Neuron (in vitro differentiated cells): ENCODE measurements at regions not wholly inside any gene's neighbourhood (a gene's known extent, or its start where the extent isn't known, plus 50 kb on each side); places are given as distances from the start of the nearest gene placed in this dataset.

Experiments used
- H2AFZ ChIP-seq: one replicate; pipeline ENCODE4 v1.6.1; 2013; ENCODE audit warnings: low read depth, mild to moderate bottlenecking, inconsistent platforms, low read length, moderate library complexity
- H3K27me3 ChIP-seq: one replicate; pipeline ENCODE4 v1.6.1; 2013; ENCODE audit warnings: low read length; ENCODE audit not compliant: insufficient read depth
- H3K36me3 ChIP-seq: one replicate; pipeline ENCODE4 v1.6.1; 2013; ENCODE audit warnings: low read length; ENCODE audit not compliant: insufficient read depth
- H3K4me1 ChIP-seq: one replicate; pipeline ENCODE4 v1.6.1; 2013; ENCODE audit warnings: low read length; ENCODE audit not compliant: insufficient read depth
- H3K4me3 ChIP-seq: 2 replicates; pipeline ENCODE4 v1.5.1; 2013; ENCODE audit warnings: mild to moderate bottlenecking, low read length, moderate library complexity
- H3K9me3 ChIP-seq: one replicate; pipeline ENCODE4 v1.6.1; 2013; ENCODE audit warnings: low read length

DNA sequence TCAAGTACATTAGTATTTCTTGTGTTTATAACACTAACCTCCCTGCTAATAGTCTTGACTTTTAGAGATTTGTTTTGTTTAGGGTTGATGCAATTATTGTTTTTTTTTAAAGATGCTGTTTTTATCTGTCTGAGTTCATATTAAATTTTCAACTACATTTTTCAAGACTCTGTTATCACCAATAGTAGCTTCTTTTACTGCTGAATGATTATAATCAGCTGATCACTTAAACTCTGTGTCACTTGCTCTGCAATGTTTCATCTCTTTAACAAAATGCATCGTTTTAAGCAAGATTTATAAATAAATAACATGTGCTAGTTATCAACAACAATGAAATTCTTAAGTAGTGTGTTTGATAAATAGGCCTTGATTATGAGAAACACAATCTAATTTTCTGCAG, 920.9 kb upstream of the PCDH20 start:
- Histone ChIP-seq H3K4me1 (peaks cover 16% of the 10 kb centered on the region), H2AFZ (peak overlapping the region; percentile 59), H3K27me3 (no peaks in the 10 kb centered on the region), H3K36me3 (no peaks in the 10 kb centered on the region), H3K4me3 (no peak overlapping the region), H3K9me3 (no peaks in the 10 kb centered on the region)

DNA sequence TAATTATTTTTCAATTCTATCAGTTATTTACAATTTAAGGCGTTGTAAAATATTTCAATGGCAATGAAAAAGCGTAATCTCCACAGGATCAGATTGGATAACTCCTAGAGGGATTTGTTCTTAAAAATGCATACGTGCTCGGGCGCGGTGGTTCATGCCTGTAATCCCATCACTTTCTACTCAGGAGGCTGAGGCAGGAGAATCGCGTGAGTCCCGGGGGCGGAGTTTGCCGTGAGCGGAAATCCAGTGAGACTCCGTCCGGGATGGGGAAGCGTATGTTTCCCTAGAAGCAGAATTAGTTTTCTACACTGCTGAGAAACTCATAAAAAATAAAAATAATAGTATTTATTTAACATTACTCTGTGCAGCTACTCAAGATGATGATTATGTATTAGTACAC, 917.8 kb upstream of the PCDH20 start:
- peaks cover 16% of the 10 kb centered on the region for H3K4me1 ChIP-seq
- H3K9me3 ChIP-seq = no peaks in the 10 kb centered on the region
- H3K4me3 ChIP-seq = no peak overlapping the region
- H2AFZ ChIP-seq = no peak overlapping the region
- no peaks in the 10 kb centered on the region for H3K27me3 ChIP-seq
- H3K36me3 ChIP-seq = no peaks in the 10 kb centered on the region

GRCh38 chr13:62331384-62331783, 915.7 kb upstream of the PCDH20 start:
- peaks cover 2% of the 10 kb centered on the region for H3K9me3 ChIP-seq
- H3K4me3 ChIP-seq = no peak overlapping the region
- H3K27me3 ChIP-seq = no peaks in the 10 kb centered on the region
- H3K36me3 ChIP-seq = no peaks in the 10 kb centered on the region
- no peak overlapping the region for H2AFZ ChIP-seq
- H3K4me1 ChIP-seq = no peaks in the 10 kb centered on the region

- peaks cover 2% of the 10 kb centered on the region for H3K9me3 ChIP-seq
- H3K4me3 ChIP-seq = no peak overlapping the region
- no peaks in the 10 kb centered on the region for H3K36me3 ChIP-seq
- no peaks in the 10 kb centered on the region for H3K27me3 ChIP-seq
- H2AFZ ChIP-seq = no peak overlapping the region
- H3K4me1 ChIP-seq = peaks cover 7% of the 10 kb centered on the region
Observed at GRCh38 chr13:62327367-62327766, 911.7 kb upstream of the PCDH20 start.

GRCh38 chr13:62324842-62325241, 909.2 kb upstream of the PCDH20 start:
- Histone ChIP-seq H2AFZ (no peak overlapping the region), H3K27me3 (no peaks in the 10 kb centered on the region), H3K4me3 (no peak overlapping the region), H3K4me1 (peaks cover 7% of the 10 kb centered on the region), H3K9me3 (peaks cover 2% of the 10 kb centered on the region), H3K36me3 (no peaks in the 10 kb centered on the region)

DNA sequence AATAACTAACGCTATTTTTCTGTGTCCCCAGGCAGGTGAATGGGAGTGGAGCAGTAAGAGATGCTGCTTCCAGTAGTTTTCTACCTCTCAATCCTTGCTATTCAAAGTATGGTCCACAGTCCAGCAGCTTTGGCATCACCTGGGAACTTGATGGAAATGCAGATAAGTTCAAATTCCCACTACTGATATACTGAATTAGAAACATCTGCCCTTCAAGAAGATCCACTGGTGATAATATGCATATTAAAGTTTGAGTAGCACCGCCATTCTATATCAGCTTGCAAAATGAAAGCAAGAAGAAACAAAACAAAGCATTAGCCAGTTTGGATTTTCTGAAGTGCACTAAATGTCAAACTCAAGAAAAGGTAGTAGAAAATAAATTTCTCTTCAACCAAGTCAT, 906.2 kb upstream of the PCDH20 start:
- no peaks in the 10 kb centered on the region for H3K27me3 ChIP-seq
- no peak overlapping the region for H3K4me3 ChIP-seq
- peaks cover 7% of the 10 kb centered on the region for H3K4me1 ChIP-seq
- H3K36me3 ChIP-seq = no peaks in the 10 kb centered on the region
- H2AFZ ChIP-seq = no peak overlapping the region
- H3K9me3 ChIP-seq = no peaks in the 10 kb centered on the region

DNA sequence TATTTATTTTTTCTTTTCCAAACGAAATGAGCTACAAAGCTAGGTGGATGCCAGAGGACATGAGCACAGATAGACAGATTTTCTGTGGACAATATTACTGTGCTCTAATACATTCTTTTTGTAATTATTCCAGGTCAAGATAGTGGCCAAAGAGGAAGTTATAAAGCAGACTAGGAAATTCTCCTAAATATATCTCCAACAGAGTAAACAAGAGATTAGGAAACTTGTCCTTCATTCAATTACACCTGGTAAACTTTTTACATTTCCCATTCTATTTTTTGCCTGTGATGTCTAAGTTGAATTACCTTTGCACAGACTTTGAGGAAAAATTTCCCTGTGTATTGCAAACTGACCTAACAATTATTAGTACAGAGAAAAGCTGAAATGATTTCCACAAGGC, 905.5 kb upstream of the PCDH20 start:
- H3K27me3 ChIP-seq = no peaks in the 10 kb centered on the region
- H3K4me1 ChIP-seq = peaks cover 7% of the 10 kb centered on the region
- no peaks in the 10 kb centered on the region for H3K36me3 ChIP-seq
- H3K9me3 ChIP-seq = no peaks in the 10 kb centered on the region
- no peak overlapping the region for H2AFZ ChIP-seq
- H3K4me3 ChIP-seq = no peak overlapping the region

DNA sequence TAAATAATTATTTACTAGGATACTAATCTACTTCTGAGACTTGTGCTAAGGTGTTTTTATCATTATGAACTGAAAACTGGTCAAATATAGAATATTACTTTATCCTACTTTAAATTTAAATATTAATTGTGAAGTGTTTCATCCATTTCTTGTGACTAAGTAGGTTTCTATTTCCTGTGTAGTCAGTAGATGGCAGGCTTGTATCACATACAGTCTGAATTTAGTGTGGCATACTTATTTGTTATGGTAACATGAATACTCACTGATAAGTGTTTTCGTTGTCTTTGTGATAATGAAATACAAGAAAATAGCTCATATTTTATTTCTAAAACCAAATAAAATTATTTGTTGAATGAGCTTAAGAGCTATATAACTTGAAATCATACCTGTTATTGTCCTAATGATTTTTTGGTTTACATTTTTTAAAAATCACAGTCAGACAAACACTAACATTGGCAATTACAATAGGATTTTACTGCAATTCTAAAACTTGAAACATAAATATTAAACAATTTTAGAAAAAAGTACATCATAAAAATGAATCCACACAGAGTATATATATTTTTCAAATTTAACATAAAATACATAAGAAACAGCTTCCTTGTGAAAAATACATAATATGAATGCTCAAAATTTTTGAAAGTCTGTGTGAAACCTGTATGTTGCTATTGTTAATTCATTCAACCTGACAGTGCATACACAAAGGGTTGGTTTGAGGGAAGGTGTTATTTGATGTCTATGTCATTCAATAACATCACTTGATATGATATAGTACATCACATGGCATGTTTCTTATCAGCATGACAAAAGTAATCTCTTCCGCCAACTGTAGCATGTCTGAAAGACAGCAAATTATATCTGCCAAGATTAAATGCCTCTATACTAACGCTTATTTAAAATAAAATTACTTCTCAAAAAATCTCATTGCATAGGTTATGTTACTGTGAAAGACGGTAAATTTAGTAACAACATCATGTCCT, 904.8 kb upstream of the PCDH20 start:
- H3K4me3 ChIP-seq = no peak overlapping the region
- no peaks in the 10 kb centered on the region for H3K27me3 ChIP-seq
- no peaks in the 10 kb centered on the region for H3K9me3 ChIP-seq
- H2AFZ ChIP-seq = no peak overlapping the region
- H3K36me3 ChIP-seq = no peaks in the 10 kb centered on the region
- peaks cover 7% of the 10 kb centered on the region for H3K4me1 ChIP-seq

DNA sequence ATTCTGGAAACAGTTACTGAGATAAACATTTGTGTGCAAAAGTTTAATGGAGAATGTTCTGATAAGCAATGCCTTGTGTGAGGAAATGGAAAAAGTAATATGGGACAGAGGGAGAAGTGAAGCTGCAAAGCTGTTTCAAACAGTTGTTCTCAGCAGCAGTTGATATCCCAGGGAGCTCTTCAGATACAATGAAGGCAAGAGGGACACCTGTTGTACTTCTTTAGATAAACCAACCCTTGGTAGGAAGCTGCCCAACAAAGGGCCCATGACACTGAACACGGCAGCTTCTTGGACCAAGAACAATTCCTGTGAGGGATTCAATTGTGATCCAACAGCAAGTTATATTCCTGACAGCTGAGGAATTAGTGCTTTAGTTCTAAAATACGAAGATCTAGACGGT, 894.3 kb upstream of the PCDH20 start:
- Histone ChIP-seq H3K4me1 (no peaks in the 10 kb centered on the region), H3K9me3 (no peaks in the 10 kb centered on the region), H2AFZ (no peak overlapping the region), H3K4me3 (no peak overlapping the region), H3K36me3 (no peaks in the 10 kb centered on the region), H3K27me3 (no peaks in the 10 kb centered on the region)

DNA sequence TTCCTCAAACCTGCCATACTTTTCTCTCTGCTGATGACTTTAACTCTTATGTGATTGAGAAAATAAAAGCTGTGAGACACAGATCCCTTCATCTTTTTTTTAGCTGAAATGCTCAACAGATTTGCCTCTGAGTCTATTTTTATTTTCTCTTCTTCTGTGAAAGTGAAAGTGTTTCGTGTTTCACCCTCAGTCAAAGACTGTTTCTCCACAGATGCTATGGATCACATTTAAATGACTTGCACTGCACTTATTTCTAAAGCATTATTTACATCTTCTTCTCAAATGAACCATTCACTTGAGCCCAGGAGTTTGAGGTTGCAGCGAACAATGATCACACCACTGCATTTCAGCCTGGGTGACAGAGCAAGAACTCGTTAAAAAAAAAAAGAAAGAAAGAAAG, 890.1 kb upstream of the PCDH20 start:
- H3K4me3 ChIP-seq = no peak overlapping the region

GRCh38 chr13:62302341-62302740, 886.7 kb upstream of the PCDH20 start:
- H3K4me1 ChIP-seq = no peaks in the 10 kb centered on the region
- no peaks in the 10 kb centered on the region for H3K36me3 ChIP-seq
- H3K4me3 ChIP-seq = no peak overlapping the region
- no peaks in the 10 kb centered on the region for H3K9me3 ChIP-seq
- no peak overlapping the region for H2AFZ ChIP-seq
- no peaks in the 10 kb centered on the region for H3K27me3 ChIP-seq

More for the DNA sequence above, 890.1 kb upstream of the PCDH20 start:
- Histone ChIP-seq H3K4me1 (no peaks in the 10 kb centered on the region), H3K27me3 (no peaks in the 10 kb centered on the region), H2AFZ (no peak overlapping the region), H3K36me3 (no peaks in the 10 kb centered on the region), H3K9me3 (no peaks in the 10 kb centered on the region)

GRCh38 chr13:62299988-62300387, 884.3 kb upstream of the PCDH20 start:
- peak overlapping the region; percentile 16 for H2AFZ ChIP-seq
- H3K36me3 ChIP-seq = no peaks in the 10 kb centered on the region
- no peaks in the 10 kb centered on the region for H3K4me1 ChIP-seq

GRCh38 chr13:62296812-62297211, 881.2 kb upstream of the PCDH20 start:
- H3K4me3 ChIP-seq = no peak overlapping the region
- H3K4me1 ChIP-seq = no peaks in the 10 kb centered on the region
- H3K27me3 ChIP-seq = no peaks in the 10 kb centered on the region
- H2AFZ ChIP-seq = no peak overlapping the region
- no peaks in the 10 kb centered on the region for H3K9me3 ChIP-seq
- no peaks in the 10 kb centered on the region for H3K36me3 ChIP-seq

More at GRCh38 chr13:62299988-62300387, 884.3 kb upstream of the PCDH20 start:
- no peaks in the 10 kb centered on the region for H3K27me3 ChIP-seq
- no peak overlapping the region for H3K4me3 ChIP-seq
- no peaks in the 10 kb centered on the region for H3K9me3 ChIP-seq
